ENCODE measurements at regions not wholly inside any gene's neighbourhood (a gene's known extent, or its start where the extent isn't known, plus 50 kb on each side); places are given as distances from the start of the nearest gene placed in this dataset.

- no peak for DNase-seq
Observed at GRCh38 chr18:54020966-54021365, 203.5 kb downstream of the MBD2 start.

- DNase-seq = no peak
Observed at GRCh38 chr18:54020156-54020745, 204.2 kb downstream of the MBD2 start.

- DNase-seq = no peak
Observed at GRCh38 chr18:54019641-54020040, 204.8 kb downstream of the MBD2 start.

GRCh38 chr18:54013452-54013851 lies 211.0 kb downstream of the MBD2 start:
- no peak for DNase-seq

- DNase-seq = no peak
Observed at GRCh38 chr18:54004828-54005227, 219.6 kb downstream of the MBD2 start.

- DNase-seq = no peak
Observed at GRCh38 chr18:54003195-54003594, 221.3 kb downstream of the MBD2 start.

- no peak for DNase-seq
Observed at GRCh38 chr18:53997064-53997463, 227.4 kb downstream of the MBD2 start.

GRCh38 chr18:53994016-53994415 lies 230.5 kb downstream of the MBD2 start:
- DNase-seq = no peak

- no peak for DNase-seq
Observed at GRCh38 chr18:53991805-53992204, 232.7 kb downstream of the MBD2 start.

- DNase-seq = no peak
Observed at GRCh38 chr18:53991202-53991601, 233.3 kb downstream of the MBD2 start.

- DNase-seq = no peak
Observed at GRCh38 chr18:53990485-53990884, 234.0 kb downstream of the MBD2 start.

GRCh38 chr18:53984021-53984420 lies 240.4 kb downstream of the MBD2 start:
- DNase-seq = no peak

GRCh38 chr18:53971331-53971730 lies 253.1 kb downstream of the MBD2 start:
- DNase-seq = no peak

- DNase-seq = no peak
Observed at GRCh38 chr18:53952700-53953099, 271.8 kb downstream of the MBD2 start.

GRCh38 chr18:53950545-53950944 lies 273.9 kb downstream of the MBD2 start:
- DNase-seq = no peak

GRCh38 chr18:53948991-53949390 lies 275.5 kb downstream of the MBD2 start:
- no peak for DNase-seq

GRCh38 chr18:53947092-53947640 lies 277.3 kb downstream of the MBD2 start:
- DNase-seq = no peak

- DNase-seq = no peak
Observed at GRCh38 chr18:53946594-53946993, 277.9 kb downstream of the MBD2 start.

- DNase-seq = no peak
Observed at GRCh38 chr18:53944721-53945120, 279.7 kb downstream of the MBD2 start.

- no peak for DNase-seq
Observed at GRCh38 chr18:53943326-53943860, 281.1 kb downstream of the MBD2 start.

GRCh38 chr18:53941601-53942338 lies 282.7 kb downstream of the MBD2 start:
- no peak for DNase-seq

GRCh38 chr18:53937037-53937436 lies 287.4 kb downstream of the MBD2 start:
- DNase-seq = no peak

- no peak for DNase-seq
Observed at GRCh38 chr18:53935803-53936202, 288.7 kb downstream of the MBD2 start.

All from right lung (tissue), 2 donors.